ENCODE measurements at regions not wholly inside any gene's neighbourhood (a gene's known extent, or its start where the extent isn't known, plus 50 kb on each side); places are given as distances from the start of the nearest gene placed in this dataset.

DNA sequence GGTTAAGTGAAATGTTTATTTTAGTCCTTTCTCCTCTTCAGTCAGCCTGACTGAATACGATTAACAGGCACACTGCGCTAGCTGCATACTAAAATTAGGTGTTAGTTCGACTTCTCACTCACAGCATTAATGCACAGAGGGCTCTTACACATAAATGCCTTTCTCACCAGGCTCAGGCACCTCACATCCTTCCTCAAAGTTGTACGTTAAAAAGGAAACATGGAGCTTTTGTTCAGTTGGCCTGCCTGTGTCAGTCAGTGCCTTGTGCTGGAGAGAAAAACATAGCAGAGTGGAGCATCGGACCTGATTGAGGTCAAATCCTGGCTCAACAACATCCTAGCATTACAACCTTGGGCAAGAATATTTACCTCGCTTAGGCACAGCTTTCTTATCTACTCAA is 236.0 kb upstream of the ZNF462 start:
- H3K27ac ChIP-seq, result no peak overlapping the region
- no peak overlapping the region for H3K4me2 ChIP-seq
- H3K36me3 ChIP-seq, result no peaks in the 10 kb centered on the region
- H3K27me3 ChIP-seq, result no peaks in the 10 kb centered on the region
- no peak overlapping the region for H3K4me3 ChIP-seq
- H3K4me1 ChIP-seq, result no peaks in the 10 kb centered on the region
- TF ChIP-seq Cebpa-rat (IDR thresholded peaks at IDR 0.05), result no peak
- no peaks in the 10 kb centered on the region for H4K20me1 ChIP-seq
- no peak overlapping the region for H3K9ac ChIP-seq
- H3K9me3 ChIP-seq, result no peaks in the 10 kb centered on the region

DNA sequence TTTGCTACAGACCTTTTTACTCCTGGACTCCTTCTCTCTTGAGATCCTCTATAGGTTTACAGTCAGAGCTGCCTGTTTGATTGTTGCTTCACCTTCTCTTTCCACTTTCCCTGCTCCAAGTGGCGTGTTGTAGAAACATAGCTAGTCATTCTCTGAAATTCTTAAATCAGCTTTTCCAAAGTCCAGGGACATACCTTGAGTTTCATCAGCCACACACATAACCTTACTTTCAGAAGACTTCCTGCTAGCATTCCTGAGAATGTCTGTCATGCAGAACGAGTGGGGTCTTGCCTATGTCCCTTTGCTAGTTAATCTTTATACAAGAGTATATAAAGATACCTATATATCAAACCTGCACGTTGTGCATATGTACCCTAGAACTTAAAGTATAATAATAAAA is 230.3 kb upstream of the ZNF462 start:
- Histone ChIP-seq H3K4me2 (no peak overlapping the region), H3K4me3 (no peak overlapping the region), H3K9me3 (no peaks in the 10 kb centered on the region), H4K20me1 (no peaks in the 10 kb centered on the region), H3K9ac (no peak overlapping the region), H3K36me3 (no peaks in the 10 kb centered on the region), H3K27me3 (no peaks in the 10 kb centered on the region), H3K27ac (no peak overlapping the region), H3K4me1 (no peaks in the 10 kb centered on the region)
- no peak for TF ChIP-seq Cebpa-rat (IDR thresholded peaks at IDR 0.05)

DNA sequence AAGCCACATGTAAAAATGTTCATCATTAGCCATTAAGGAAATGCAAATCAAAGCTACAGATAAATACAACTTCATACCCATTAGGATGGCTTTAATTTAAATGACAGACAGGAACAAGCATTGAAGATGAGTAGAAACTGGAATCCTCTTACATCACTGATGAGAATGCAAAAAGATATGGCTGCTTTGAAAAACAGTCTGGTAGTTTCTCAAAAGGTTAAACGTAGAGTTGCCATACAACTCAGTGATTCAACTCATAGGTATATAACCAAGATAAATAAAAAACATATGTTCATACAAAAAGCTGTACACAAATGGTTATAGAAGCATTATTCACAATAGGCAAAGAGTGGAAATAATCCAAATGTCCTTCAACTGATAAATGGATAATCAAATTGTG is 228.8 kb upstream of the ZNF462 start:
- H3K27ac ChIP-seq, result no peak overlapping the region

DNA sequence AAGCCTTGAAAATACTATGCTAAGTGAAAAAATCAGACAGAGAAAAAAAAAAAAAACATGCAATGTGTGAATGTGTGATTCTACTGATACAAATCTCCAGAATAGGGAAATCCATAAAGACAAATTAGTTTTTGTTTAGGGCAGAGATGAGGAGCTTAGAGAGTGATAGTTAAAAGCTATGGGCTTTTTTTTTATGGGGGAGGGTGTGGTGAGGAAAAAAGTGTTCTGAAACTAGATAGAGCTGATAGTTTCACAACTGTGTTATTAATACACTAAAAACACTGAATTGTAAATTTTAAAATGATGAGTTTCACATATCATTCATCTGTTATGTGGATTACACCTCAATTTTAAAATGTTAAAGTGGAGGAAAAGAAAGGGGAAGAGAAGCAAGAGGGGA is 228.3 kb upstream of the ZNF462 start:
- TF ChIP-seq Cebpa-rat (IDR thresholded peaks at IDR 0.05), result no peak
- peaks cover 1% of the 10 kb centered on the region; the same call in 1 of the 2 replicates for H3K4me1 ChIP-seq
- H3K27me3 ChIP-seq, result no peaks in the 10 kb centered on the region
- no peaks in the 10 kb centered on the region for H3K36me3 ChIP-seq
- no peaks in the 10 kb centered on the region for H4K20me1 ChIP-seq
- no peak overlapping the region for H3K27ac ChIP-seq
- no peaks in the 10 kb centered on the region for H3K9me3 ChIP-seq
- H3K9ac ChIP-seq, result no peak overlapping the region
- H3K4me2 ChIP-seq, result no peak overlapping the region
- no peak overlapping the region for H3K4me3 ChIP-seq

More for the DNA sequence above, 228.8 kb upstream of the ZNF462 start:
- no peaks in the 10 kb centered on the region for H4K20me1 ChIP-seq
- no peaks in the 10 kb centered on the region for H3K27me3 ChIP-seq
- no peak overlapping the region for H3K4me2 ChIP-seq
- H3K4me3 ChIP-seq, result no peak overlapping the region
- TF ChIP-seq Cebpa-rat (IDR thresholded peaks at IDR 0.05), result no peak
- H3K4me1 ChIP-seq, result no peaks in the 10 kb centered on the region
- H3K9ac ChIP-seq, result no peak overlapping the region
- no peaks in the 10 kb centered on the region for H3K36me3 ChIP-seq
- no peaks in the 10 kb centered on the region for H3K9me3 ChIP-seq

DNA sequence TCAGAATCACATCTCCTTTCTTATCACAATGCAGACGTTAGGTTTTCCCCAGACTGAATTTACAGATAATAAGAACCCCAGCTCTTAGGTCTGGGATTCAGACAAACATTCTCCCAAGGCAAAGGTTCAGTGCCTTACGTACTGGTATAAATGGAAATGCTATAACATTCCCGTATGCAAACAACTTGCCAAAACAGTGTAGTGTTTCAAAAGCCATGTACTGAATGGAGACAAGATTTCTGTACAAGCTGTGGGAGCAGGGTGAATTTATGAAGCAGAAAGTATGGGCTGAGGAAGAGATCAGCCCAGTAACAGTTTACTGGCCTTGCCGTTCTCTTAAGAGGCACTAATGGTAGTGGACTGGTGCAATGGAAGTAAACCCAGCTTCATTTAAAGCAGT is 225.5 kb upstream of the ZNF462 start:
- no peaks in the 10 kb centered on the region for H3K9me3 ChIP-seq
- H3K9ac ChIP-seq, result no peak overlapping the region
- H3K36me3 ChIP-seq, result no peaks in the 10 kb centered on the region
- TF ChIP-seq Cebpa-rat (IDR thresholded peaks at IDR 0.05), result no peak
- no peaks in the 10 kb centered on the region for H4K20me1 ChIP-seq
- H3K27ac ChIP-seq, result no peak overlapping the region
- H3K4me3 ChIP-seq, result no peak overlapping the region
- H3K27me3 ChIP-seq, result no peaks in the 10 kb centered on the region
- peaks cover 8% of the 10 kb centered on the region; the same call in 1 of the 2 replicates for H3K4me1 ChIP-seq
- no peak overlapping the region for H3K4me2 ChIP-seq

DNA sequence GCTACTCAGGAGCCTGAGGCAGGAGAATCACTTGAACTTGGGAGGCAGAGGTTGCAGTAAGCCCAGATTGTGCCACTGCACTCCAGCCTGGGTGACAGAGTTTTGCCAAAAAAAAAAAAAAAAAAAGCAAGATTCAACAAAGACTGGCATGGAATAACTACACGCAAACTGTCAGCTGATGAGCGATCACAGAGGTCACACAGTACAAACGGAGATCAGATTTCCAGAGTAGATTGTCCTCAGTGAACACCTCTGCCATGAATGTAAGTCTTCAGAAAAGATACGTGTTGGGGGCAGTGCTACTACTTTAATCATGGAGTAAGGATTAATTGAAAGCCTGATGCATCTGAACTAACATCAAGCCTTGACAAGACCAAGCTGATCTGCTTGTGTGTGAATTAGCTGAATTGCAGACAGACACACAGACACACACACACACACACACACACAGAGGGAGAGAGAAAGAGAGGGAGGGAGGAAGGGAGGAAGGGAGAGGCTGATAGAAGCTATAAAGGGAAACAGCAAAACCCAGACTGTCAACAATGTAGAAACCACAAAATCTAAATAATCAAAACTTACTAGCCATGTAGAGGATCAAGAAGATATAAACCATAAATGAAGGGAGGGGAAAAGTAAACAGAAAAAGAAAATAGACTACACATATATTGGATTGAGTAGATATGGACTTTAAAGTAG is 222.9 kb upstream of the ZNF462 start:
- TF ChIP-seq Cebpa-rat (IDR thresholded peaks at IDR 0.05), result no peak
- Histone ChIP-seq H3K27me3 (no peaks in the 10 kb centered on the region), H3K4me2 (no peak overlapping the region), H4K20me1 (no peaks in the 10 kb centered on the region), H3K9ac (no peak overlapping the region), H3K9me3 (no peaks in the 10 kb centered on the region), H3K27ac (no peak overlapping the region), H3K4me3 (no peak overlapping the region), H3K4me1 (peaks cover 8% of the 10 kb centered on the region; the same call in 1 of the 2 replicates), H3K36me3 (no peaks in the 10 kb centered on the region)

DNA sequence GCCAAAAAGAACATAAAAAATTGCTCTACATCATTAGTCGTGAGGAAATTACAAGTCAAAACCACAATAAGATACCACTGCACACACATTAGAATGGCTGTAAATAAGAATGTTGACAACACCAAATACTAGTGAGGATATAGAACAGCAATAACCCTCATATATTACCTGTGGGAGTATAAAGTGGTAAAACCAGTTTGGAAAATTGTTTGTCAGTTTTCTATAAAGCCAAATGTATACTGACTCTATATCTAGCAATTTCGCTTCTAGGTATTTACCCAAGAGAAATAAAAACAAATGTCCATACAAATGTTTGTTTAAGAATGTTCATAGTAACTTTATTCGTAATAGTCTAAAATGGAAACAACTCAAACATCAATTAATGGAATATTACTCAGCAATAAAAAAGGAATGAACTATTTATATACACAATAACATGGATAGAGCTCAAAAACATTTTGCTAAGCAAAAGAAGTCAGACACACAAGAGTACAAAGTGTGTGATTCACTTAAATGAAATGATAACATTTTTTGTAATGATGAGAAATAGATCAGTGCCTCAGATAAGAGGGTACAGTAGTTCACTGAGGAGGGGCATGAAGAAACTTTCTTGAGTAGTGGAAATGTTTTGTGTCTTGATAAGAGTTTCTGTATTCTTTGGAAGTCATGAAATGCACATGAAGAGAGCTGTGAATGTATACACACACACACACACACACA is 219.6 kb upstream of the ZNF462 start:
- H3K4me3 ChIP-seq, result no peak overlapping the region
- TF ChIP-seq Cebpa-rat (IDR thresholded peaks at IDR 0.05), result no peak
- no peaks in the 10 kb centered on the region for H3K36me3 ChIP-seq
- H4K20me1 ChIP-seq, result no peaks in the 10 kb centered on the region
- no peak overlapping the region for H3K4me2 ChIP-seq
- H3K27ac ChIP-seq, result no peak overlapping the region
- H3K9me3 ChIP-seq, result no peaks in the 10 kb centered on the region
- H3K9ac ChIP-seq, result no peak overlapping the region
- peaks cover 8% of the 10 kb centered on the region; the same call in 1 of the 2 replicates for H3K4me1 ChIP-seq
- H3K27me3 ChIP-seq, result no peaks in the 10 kb centered on the region

DNA sequence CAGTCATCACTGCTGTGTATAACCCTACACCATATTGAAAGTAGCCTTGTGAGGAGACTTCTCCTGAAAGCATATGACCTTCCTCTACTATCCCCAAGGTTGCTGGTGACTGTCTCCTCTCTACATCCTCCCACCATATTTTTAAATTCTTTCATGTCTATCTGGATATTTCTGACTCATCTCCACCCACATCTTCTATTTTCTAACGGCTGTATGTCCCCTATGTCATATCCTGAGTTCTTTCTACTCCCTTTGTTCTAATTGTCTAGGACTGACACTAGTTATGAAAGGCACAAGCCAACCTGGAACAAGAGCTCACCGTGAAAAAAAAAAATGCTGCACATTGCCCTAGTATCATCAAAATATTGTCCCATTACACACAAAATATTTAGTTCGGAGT is 218.3 kb upstream of the ZNF462 start:
- no peaks in the 10 kb centered on the region for H3K9me3 ChIP-seq
- no peaks in the 10 kb centered on the region for H4K20me1 ChIP-seq

DNA sequence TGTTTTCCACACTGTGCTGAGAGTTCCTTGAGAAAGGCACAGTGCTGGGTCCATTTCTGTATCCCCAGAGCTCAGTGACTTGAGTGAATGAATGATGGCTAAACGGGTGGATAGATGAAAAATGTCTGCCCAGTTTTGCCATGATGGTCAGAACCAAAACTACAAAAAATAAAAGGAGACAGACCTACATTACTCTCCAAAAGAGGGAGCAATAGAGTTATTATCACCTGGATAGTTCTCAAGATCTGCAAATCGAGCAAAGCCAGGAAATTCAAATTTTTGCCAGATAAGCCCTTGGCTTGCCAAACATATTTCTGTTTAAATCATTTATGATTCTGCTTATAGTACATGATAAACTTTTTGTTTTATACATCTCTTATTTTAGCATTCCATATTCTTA is 214.2 kb upstream of the ZNF462 start:
- no peaks in the 10 kb centered on the region for H3K4me1 ChIP-seq
- TF ChIP-seq Cebpa-rat (IDR thresholded peaks at IDR 0.05), result no peak

More for the DNA sequence above, 218.3 kb upstream of the ZNF462 start:
- Histone ChIP-seq H3K4me2 (no peak overlapping the region), H3K9ac (no peak overlapping the region), H3K27me3 (no peaks in the 10 kb centered on the region), H3K27ac (no peak overlapping the region), H3K4me1 (peaks cover 6% of the 10 kb centered on the region; the same call in 1 of the 2 replicates), H3K4me3 (no peak overlapping the region), H3K36me3 (no peaks in the 10 kb centered on the region)
- no peak for TF ChIP-seq Cebpa-rat (IDR thresholded peaks at IDR 0.05)

DNA sequence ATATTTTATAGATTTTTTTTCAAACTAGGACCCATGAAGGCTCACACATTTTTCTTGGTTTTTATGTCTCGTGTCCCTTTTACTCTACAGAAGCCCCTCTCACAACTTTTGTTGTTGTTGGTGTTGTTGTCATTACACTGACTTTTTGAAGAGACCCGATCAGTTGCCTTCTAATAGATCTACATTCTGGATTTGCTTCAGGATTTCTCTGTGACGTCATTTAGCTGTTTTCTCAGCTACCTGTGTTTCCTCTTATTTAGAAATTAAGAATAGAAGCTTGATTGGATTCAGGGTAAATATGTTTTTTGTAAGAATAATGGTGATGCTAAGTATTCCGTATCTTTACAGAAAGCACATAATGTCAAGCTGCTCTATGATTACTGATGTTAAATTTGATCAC is 213.3 kb upstream of the ZNF462 start:
- H3K4me1 ChIP-seq, result no peaks in the 10 kb centered on the region
- H3K9me3 ChIP-seq, result no peaks in the 10 kb centered on the region
- no peak overlapping the region for H3K27ac ChIP-seq
- no peaks in the 10 kb centered on the region for H3K36me3 ChIP-seq
- H3K9ac ChIP-seq, result no peak overlapping the region
- no peaks in the 10 kb centered on the region for H3K27me3 ChIP-seq
- no peak for TF ChIP-seq Cebpa-rat (IDR thresholded peaks at IDR 0.05)
- no peak overlapping the region for H3K4me3 ChIP-seq
- H4K20me1 ChIP-seq, result no peaks in the 10 kb centered on the region
- H3K4me2 ChIP-seq, result no peak overlapping the region

More for the DNA sequence above, 214.2 kb upstream of the ZNF462 start:
- Histone ChIP-seq H3K27me3 (no peaks in the 10 kb centered on the region), H3K4me2 (no peak overlapping the region), H4K20me1 (no peaks in the 10 kb centered on the region), H3K9ac (no peak overlapping the region), H3K4me3 (no peak overlapping the region), H3K36me3 (no peaks in the 10 kb centered on the region), H3K27ac (no peak overlapping the region), H3K9me3 (no peaks in the 10 kb centered on the region)
